Caco-2 (cell line): ENCODE measurements at regions not wholly inside any gene's neighbourhood (a gene's known extent, or its start where the extent isn't known, plus 50 kb on each side); places are given as distances from the start of the nearest gene placed in this dataset.

Experiments used
- BruUV-seq: library from RNA; stranded (reverse); fragments of 400-500 nt; replicated peaks from 2 replicates; lab custom pipeline; 2021; lab: Mats Ljungman, UMichigan
- CTCF ChIA-PET: fragments of 300-600 bp; sonication (Branson Sonifier 250); formaldehyde crosslinking; loops from one replicate; lab custom pipeline; 2022; ENCODE audit warnings: antibody characterized with exemption; lab: Charles Lee
- POLR2A ChIA-PET: fragments of 300-600 bp; sonication (Branson Sonifier 250); formaldehyde crosslinking; loops from one replicate; lab custom pipeline; 2022; ENCODE audit warnings: antibody characterized with exemption; lab: Charles Lee
- DNase-seq, 2 experiments: peaks; one replicate each; pipeline versions ENCODE4 v3.0.0 to v3.0.0-alpha.2; 2020 to 2022
- H3K27me3 ChIP-seq: replicated peaks from 2 replicates; pipeline ENCODE4 v1.6.0; 2011; ENCODE audit warnings: low read length; ENCODE audit not compliant: control insufficient read depth, insufficient read depth
- H3K36me3 ChIP-seq: 2 replicates; pipeline ENCODE4 v1.5.1; 2011; ENCODE audit warnings: low read length; ENCODE audit not compliant: control insufficient read depth, insufficient read depth
- H3K4me1 ChIP-seq: fragments of 250-450 bp; sonication (Bioruptor Pico); 2 replicates; pipeline ENCODE4 v1.5.1; 2020; ENCODE audit warnings: mild to moderate bottlenecking
- H3K4me3 ChIP-seq: 2 replicates; pipeline ENCODE4 v1.5.1; 2011; ENCODE audit warnings: low read depth, mild to moderate bottlenecking, control low read depth, low read length
- H3K9me3 ChIP-seq: fragments of 250-450 bp; sonication (Bioruptor Pico); 2 replicates; pipeline ENCODE4 v1.5.1; 2020; ENCODE audit warnings: mild to moderate bottlenecking, moderate library complexity
- H3K27ac Mint-ChIP-seq: one replicate; pipeline ENCODE4 v1.8.0; 2022; ENCODE audit warnings: mixed read lengths; ENCODE audit not compliant: unreplicated experiment
- H3K27me3 Mint-ChIP-seq: one replicate; pipeline ENCODE4 v1.8.0; 2022; ENCODE audit warnings: mixed read lengths; ENCODE audit not compliant: insufficient read depth, unreplicated experiment
- H3K36me3 Mint-ChIP-seq: one replicate; pipeline ENCODE4 v1.8.0; 2022; ENCODE audit warnings: mild to moderate bottlenecking, mixed read lengths; ENCODE audit not compliant: insufficient read depth, unreplicated experiment
- H3K4me1 Mint-ChIP-seq: one replicate; pipeline ENCODE4 v1.8.0; 2022; ENCODE audit warnings: low read depth, mixed read lengths; ENCODE audit not compliant: unreplicated experiment
- H3K4me3 Mint-ChIP-seq: one replicate; pipeline ENCODE4 v1.8.0; 2022; ENCODE audit warnings: mild to moderate bottlenecking, moderate library complexity, mixed read lengths; ENCODE audit not compliant: unreplicated experiment
- H3K9me3 Mint-ChIP-seq: one replicate; pipeline ENCODE4 v1.8.0; 2022; ENCODE audit warnings: mixed read lengths; ENCODE audit not compliant: unreplicated experiment
- intact Hi-C: fragments of 100-400 bp; cut with micrococcal nuclease; formaldehyde crosslinking; loops from one replicate; pipeline ENCODE4 v1.10.0; 2022; ENCODE audit not compliant: unreplicated experiment
- TF ChIP-seq, protein P1 (sequence below), 2 experiments: fragments of 200-600 bp in 1 of 2; IDR thresholded peaks; 1 replicate in 1 of 2; 2 replicates in 1 of 2; pipeline versions ENCODE4 v1.5.1 to v1.8.0; 2011 to 2022; ENCODE audit warnings: antibody characterized with exemption in 1 of 2, control low read depth in 1 of 2, inconsistent platforms in 1 of 2, low read depth in 1 of 2, low read length in 1 of 2, mild to moderate bottlenecking in 1 of 2, moderate library complexity in 1 of 2; ENCODE audit not compliant: insufficient read depth in 1 of 2, severe bottlenecking in 1 of 2, unreplicated experiment in 1 of 2

- DNase-seq = no peak
- Histone ChIP-seq H3K36me3 (no peaks in the 10 kb centered on the region), H3K27me3 (no peaks in the 10 kb centered on the region), H3K9me3 (no peaks in the 10 kb centered on the region), H3K4me1 (peaks cover 7% of the 10 kb centered on the region), H3K4me3 (no peak overlapping the region)
- no peaks in the 10 kb centered on the region for H3K27me3 Mint-ChIP-seq
- BruUV-seq = no TSS peak
- H3K4me3 Mint-ChIP-seq = no peak overlapping the region
- H3K36me3 Mint-ChIP-seq = no peaks in the 10 kb centered on the region
- no peaks in the 10 kb centered on the region for H3K9me3 Mint-ChIP-seq
- no peak overlapping the region for H3K27ac Mint-ChIP-seq
- TF ChIP-seq, protein P1, sequence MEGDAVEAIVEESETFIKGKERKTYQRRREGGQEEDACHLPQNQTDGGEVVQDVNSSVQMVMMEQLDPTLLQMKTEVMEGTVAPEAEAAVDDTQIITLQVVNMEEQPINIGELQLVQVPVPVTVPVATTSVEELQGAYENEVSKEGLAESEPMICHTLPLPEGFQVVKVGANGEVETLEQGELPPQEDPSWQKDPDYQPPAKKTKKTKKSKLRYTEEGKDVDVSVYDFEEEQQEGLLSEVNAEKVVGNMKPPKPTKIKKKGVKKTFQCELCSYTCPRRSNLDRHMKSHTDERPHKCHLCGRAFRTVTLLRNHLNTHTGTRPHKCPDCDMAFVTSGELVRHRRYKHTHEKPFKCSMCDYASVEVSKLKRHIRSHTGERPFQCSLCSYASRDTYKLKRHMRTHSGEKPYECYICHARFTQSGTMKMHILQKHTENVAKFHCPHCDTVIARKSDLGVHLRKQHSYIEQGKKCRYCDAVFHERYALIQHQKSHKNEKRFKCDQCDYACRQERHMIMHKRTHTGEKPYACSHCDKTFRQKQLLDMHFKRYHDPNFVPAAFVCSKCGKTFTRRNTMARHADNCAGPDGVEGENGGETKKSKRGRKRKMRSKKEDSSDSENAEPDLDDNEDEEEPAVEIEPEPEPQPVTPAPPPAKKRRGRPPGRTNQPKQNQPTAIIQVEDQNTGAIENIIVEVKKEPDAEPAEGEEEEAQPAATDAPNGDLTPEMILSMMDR (IDR thresholded peaks at IDR 0.05; ENCODE audit: insufficient read depth in 1 of 2, low read depth in 1 of 2, low read length in 1 of 2, severe bottlenecking in 1 of 2, unreplicated experiment in 1 of 2) = no peak
- CTCF ChIA-PET = no interaction called here
- intact Hi-C loops = no loop called here
- no peaks in the 10 kb centered on the region for H3K4me1 Mint-ChIP-seq
- POLR2A ChIA-PET = no interaction called here
Measured at GRCh38 chr5:21685522-21685921, 1167.6 kb downstream of the CDH12 start.

DNA sequence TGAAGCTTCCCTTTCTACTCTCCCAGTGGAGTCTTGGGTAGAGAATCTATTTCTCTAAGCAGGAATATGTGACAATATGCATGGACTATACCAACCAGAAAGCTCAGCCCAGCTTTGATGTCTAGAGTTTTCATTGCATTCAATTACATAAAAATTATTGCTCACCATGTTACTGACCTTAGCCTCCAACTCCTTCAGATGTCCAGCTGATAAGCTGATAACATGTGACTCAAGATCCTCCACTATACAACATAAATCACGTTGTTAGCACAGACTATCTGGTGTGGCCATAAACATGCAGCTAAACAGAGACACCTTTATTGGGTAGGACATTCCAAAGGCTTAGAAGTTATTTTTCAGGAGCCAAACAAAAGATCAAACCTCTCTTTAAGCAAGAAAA is 1168.2 kb downstream of the CDH12 start:
- H3K4me1 Mint-ChIP-seq = no peaks in the 10 kb centered on the region
- POLR2A ChIA-PET = no interaction called here
- no peaks in the 10 kb centered on the region for H3K9me3 Mint-ChIP-seq
- H3K4me3 ChIP-seq = no peak overlapping the region
- no TSS peak for BruUV-seq
- TF ChIP-seq, protein P1 (IDR thresholded peaks at IDR 0.05; ENCODE audit: insufficient read depth in 1 of 2, low read depth in 1 of 2, low read length in 1 of 2, severe bottlenecking in 1 of 2, unreplicated experiment in 1 of 2) = no peak
- intact Hi-C loops = no loop called here
- H3K27me3 Mint-ChIP-seq = no peaks in the 10 kb centered on the region
- H3K4me1 ChIP-seq = peaks cover 7% of the 10 kb centered on the region
- CTCF ChIA-PET = no interaction called here
- no peak overlapping the region for H3K4me3 Mint-ChIP-seq
- DNase-seq = peak in 1 of 2 experiments; percentile 1
- no peaks in the 10 kb centered on the region for H3K36me3 ChIP-seq
- no peaks in the 10 kb centered on the region for H3K36me3 Mint-ChIP-seq
- no peak overlapping the region for H3K27ac Mint-ChIP-seq
- H3K9me3 ChIP-seq = no peaks in the 10 kb centered on the region
- no peaks in the 10 kb centered on the region for H3K27me3 ChIP-seq

DNA sequence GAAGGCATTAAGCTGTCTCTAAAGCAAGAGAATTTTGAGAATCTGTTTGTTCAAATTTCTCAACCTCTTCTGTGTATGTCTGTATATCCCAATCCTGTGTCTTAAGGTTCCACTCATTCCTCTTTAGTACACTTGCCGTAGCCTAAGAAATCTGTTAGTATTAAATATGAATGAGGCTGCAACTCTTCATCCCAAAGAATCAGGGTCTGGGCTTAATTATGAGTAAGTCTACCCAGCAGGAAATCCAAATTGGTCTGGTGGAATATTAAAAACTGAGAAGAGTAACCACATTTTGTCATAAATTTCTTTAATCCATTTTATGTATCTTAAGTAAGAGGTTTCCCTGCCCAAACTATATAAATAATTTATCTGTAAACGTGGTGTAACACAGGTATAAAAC is 1171.2 kb downstream of the CDH12 start:
- no TSS peak for BruUV-seq
- no peaks in the 10 kb centered on the region for H3K36me3 ChIP-seq
- CTCF ChIA-PET = no interaction called here
- Mint-ChIP-seq H3K9me3 (no peaks in the 10 kb centered on the region), H3K36me3 (no peaks in the 10 kb centered on the region), H3K27ac (no peak overlapping the region), H3K4me1 (no peaks in the 10 kb centered on the region), H3K27me3 (no peaks in the 10 kb centered on the region), H3K4me3 (no peak overlapping the region)
- H3K4me3 ChIP-seq = no peak overlapping the region
- no peaks in the 10 kb centered on the region for H3K27me3 ChIP-seq
- TF ChIP-seq, protein P1 (IDR thresholded peaks at IDR 0.05; ENCODE audit: insufficient read depth in 1 of 2, low read depth in 1 of 2, low read length in 1 of 2, severe bottlenecking in 1 of 2, unreplicated experiment in 1 of 2) = no peak
- DNase-seq = no peak
- no peaks in the 10 kb centered on the region for H3K9me3 ChIP-seq
- H3K4me1 ChIP-seq = peaks cover 7% of the 10 kb centered on the region
- intact Hi-C loops = no loop called here
- POLR2A ChIA-PET = no interaction called here
